NCI-H1417 treated with DMSO at 0.1 percent for 48 hours (cell line): ENCODE measurements at regions not wholly inside any gene's neighbourhood (a gene's known extent, or its start where the extent isn't known, plus 50 kb on each side); places are given as distances from the start of the nearest gene placed in this dataset.

Experiments
- DNase-seq: peaks from one replicate; lab custom pipeline; 2025; lab: John Stamatoyannopoulos, UW

DNA sequence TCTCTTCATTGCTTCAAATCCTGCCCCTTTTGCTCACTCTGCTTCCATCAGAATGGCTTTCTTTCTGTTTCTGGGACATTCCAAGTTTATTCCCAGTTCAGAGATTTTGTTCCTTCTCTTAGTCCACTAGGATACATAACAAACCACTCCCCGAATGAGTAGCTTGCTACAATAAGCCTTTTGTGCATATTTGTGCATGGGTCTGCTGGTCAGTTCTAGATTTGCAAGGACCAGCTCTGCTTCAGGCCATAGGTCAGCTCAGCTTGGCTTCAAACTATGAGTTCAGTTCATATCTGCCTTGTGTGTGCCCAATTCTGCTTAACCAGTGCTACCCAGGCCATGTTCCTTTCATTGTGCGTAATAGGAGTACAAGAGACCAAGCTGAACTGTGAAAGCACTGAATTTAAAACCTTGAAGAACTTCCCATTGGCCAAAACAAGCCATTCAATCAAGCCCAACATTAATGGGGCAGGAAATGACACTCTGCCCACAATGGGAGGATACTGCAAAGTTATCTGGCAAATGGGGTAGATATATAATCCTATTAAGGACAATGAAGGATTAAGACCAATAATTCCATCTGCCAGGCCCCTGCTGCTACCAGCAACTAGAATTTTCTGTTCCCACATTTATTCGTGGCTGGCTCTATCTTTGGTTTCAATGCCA is 328.8 kb downstream of the PRELID2 start:
- no peak for DNase-seq

GRCh38 chr5:145502906-145503305 is 332.2 kb downstream of the PRELID2 start:
- DNase-seq: no peak

DNA sequence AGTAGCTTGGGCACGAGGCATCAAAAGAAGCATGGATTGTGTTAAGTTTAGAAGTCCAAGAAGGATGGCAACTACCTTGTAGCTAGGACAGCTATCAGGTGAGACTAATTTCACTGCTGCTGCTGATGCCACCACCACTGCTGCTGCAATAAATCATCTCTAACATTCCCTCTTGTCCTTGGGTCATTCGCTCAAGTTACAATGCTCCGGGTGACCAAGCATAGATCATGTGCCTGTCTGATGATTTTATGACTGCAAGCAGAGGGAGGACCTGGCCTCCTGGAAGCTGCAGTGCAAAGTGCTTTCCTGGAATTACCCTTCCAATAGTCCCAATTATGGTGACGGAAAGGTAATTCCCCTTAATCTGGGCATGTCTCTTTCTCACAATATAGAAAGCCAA is 334.4 kb downstream of the PRELID2 start:
- no peak for DNase-seq

GRCh38 chr5:145499483-145499882 is 335.7 kb downstream of the PRELID2 start:
- DNase-seq: no peak

GRCh38 chr5:145497052-145497451 is 338.1 kb downstream of the PRELID2 start:
- DNase-seq: no peak

DNA sequence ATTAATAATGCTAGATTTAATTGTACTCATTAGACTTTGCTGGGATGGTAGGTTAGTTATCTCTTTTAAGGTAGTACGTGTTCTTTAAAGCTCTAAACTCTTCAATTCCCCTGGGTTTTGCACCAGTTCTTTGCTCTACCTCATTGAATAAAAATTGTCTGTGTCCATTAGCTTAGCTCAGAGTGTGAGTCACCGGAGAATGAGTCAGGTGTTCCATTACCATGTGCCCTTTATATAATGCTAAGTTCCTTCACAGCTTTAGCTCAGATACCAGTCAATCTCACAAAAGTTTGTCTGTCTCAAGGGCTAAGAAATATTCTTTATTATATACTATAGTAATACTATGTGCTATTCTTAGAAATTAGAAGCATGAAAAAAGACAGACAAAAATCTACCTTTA is 339.4 kb downstream of the PRELID2 start:
- no peak for DNase-seq

DNA sequence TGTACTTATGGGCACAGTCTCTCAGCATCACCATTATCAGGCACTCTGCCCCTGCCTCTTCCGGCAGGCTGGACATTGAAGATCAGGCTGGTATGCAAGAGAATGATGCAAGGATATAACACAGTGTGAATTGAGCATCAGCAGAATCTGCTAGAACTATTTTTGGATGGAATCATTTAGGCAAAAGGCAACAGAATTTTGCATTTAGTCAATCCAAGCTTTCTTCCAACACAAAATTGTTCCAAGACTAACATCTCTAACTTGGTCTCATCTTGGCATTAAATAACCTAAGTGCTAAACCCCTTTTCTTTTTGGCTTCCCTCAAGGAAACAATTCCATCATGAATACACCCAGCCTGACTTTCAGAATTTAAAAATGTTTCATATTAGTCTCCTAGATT is 339.9 kb downstream of the PRELID2 start:
- no peak for DNase-seq

GRCh38 chr5:145493435-145493834 is 341.7 kb downstream of the PRELID2 start:
- no peak for DNase-seq

GRCh38 chr5:145489516-145489915 is 345.6 kb downstream of the PRELID2 start:
- DNase-seq: no peak

GRCh38 chr5:145484158-145484557 is 351.0 kb downstream of the PRELID2 start:
- no peak for DNase-seq

DNA sequence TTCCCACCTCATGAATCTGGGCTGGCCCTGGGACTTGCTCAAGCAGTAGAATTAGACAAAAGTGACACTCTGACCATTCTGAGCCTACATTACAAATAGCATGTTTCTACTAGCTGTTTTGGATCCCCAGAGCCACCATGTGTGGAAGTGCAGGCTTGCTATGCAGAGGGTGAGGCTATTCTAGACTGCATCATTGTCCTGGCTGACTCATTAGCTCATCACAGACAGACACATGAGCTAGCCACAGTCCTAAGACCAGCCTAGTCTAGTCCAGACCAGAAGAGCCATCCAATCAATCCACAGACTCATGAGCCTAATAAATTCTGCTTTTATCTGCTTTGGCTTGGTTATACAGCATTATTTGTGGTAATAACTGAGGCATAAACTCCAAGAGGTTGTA is 351.9 kb downstream of the PRELID2 start:
- no peak for DNase-seq

GRCh38 chr5:145479857-145480256 is 355.3 kb downstream of the PRELID2 start:
- DNase-seq: no peak

DNA sequence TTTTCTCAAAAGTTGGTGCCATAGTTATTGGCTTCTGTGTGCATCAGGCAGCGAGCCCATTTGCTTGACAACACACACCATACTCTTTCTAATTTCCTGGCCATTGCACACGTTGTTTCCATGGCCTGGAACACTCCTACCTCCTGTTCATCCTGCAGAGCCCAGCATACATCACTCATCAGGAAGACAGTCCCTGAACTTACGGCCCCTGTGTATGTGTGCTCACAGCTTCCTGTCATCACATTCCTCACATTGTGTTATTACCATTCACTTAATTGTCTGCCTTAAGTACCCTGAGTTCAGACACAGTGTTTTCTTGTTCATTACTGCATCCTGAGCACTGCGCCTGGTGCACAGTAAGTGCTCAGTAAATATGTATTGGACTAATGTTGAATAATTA is 355.9 kb downstream of the PRELID2 start:
- no peak for DNase-seq

- no peak for DNase-seq
Measured at GRCh38 chr5:145478651-145479050, 356.5 kb downstream of the PRELID2 start.

GRCh38 chr5:145473042-145473642 is 362.0 kb downstream of the PRELID2 start:
- DNase-seq: no peak

DNA sequence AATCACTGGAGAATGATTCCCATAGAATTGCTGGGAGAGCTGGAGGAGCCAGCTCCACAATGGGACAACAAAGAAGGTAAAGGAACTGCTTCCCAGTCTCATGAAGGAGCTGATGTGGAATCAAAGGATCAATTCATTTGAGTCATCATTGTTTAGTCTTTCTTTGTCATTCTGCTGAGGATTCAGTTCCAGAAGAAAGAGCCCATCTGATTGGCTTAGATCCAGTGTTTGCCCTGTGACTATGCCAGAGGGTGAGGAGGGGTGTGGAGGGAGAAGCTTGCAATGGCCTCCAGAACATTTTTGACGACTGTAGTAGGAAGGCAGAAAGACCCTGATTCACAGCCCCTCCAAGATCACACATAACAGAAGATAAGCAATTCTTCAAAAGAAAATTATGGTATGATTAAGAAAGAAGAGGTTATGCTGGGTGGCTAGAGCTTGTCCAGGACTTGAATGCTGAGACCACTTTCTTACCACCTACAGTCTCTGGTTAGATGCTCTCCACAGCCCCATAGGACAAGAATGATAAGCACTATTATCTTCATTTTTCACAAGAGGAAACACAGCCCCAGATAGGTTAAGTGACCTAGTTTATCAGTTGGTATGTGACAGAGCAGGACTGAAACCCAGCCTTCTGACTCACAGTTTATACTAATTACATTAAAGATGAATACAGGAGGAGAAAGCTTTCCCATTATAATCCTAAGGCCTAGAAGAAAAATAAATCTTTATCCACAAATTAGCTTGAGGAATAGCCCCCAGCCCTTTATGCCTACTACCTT is 363.1 kb downstream of the PRELID2 start:
- DNase-seq: no peak

GRCh38 chr5:145471026-145471425 is 364.1 kb downstream of the PRELID2 start:
- no peak for DNase-seq

DNA sequence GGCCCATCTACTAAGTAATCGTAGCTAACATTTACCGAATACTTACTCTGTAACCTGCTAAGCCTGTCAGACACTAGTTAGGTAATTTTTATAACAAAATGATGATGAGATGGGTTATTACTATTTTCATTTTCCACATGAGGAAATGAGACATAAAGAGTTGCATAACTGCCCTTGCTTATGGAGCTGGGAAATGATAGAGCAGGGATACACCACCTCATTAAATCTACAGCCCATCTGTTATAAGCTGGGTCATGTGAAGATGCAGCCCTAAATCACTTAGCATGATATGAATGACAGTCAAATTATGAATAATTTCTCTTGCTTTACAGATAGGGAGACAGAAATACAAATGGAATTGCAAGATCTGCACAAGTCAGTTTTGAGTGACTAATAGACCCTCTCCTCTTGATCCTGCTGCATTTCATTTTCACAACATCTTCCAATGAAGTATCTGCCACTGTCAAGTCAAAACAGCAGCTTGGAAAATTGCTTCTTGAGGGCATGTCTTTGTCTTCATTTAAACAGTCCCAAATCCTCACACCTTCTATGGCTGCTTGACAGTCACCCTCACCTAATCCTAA is 364.7 kb downstream of the PRELID2 start:
- no peak for DNase-seq

GRCh38 chr5:145467446-145467845 is 367.7 kb downstream of the PRELID2 start:
- DNase-seq: no peak

GRCh38 chr5:145466533-145466932 is 368.6 kb downstream of the PRELID2 start:
- DNase-seq: no peak

DNA sequence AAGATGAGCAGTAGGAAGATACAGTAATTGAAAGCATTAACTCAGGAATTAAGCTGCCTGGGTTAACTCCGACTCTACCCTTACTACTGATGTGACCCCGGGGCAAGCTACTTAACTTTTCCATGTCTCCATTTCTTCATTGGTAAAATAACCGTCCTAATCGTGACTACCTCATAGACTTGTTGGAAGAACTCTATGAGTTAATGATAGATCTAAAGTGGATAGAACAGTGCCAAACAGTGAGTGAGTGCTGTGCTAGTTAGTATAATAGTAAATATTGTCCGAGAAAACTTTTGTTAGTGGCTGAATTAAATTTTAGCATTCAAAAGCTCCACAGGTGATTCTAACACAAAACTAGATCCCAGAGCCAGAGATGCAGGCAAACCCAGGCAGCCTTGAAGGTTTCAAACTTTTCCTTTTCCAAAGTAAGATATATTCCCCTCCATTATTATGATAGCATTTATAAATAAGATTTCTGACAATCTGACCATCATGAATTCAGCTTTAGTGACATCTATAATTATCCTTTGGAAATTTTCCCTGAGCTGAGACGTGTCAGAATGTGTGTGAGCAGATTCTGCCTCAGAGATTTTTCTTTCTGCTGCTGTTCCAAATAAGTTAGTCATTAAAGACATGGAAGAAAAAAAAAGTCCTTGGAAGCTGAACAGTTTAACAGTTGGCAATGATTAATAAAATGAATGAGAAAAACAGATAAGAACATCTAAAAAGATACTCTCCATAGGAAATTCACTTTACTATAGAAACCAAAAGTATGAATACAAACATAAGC is 369.5 kb downstream of the PRELID2 start:
- DNase-seq: no peak

- DNase-seq: no peak
Measured at GRCh38 chr5:145464171-145464570, 371.0 kb downstream of the PRELID2 start.
